SK-N-SH (cell line): ENCODE measurements at regions not wholly inside any gene's neighbourhood (a gene's known extent, or its start where the extent isn't known, plus 50 kb on each side); places are given as distances from the start of the nearest gene placed in this dataset.

Experiments
- CTCF ChIA-PET: fragments of 300-600, 350-600 bp; formaldehyde crosslinking; extraction: SDS; loops from one replicate; lab custom pipeline; 2021; lab: Yijun Ruan, JAX
- POLR2A ChIA-PET: fragments of 350-600 bp; sonication (Branson Sonifier 250); formaldehyde crosslinking; extraction: SDS; loops from one replicate; lab custom pipeline; 2020; ENCODE audit warnings: antibody characterized with exemption, inconsistent platforms; lab: Yijun Ruan, JAX
- DNase-seq: peaks from one replicate; pipeline ENCODE4 v3.0.0; 2012
- H2AFZ ChIP-seq: fragments of 200-600 bp; sonication (generic); 2 replicates; pipeline ENCODE4 v1.8.1; 2016; ENCODE audit warnings: antibody characterized with exemption, mild to moderate bottlenecking, low read depth
- H3F3A ChIP-seq: fragments of 200-600 bp; sonication (generic); replicated peaks from 2 replicates; pipeline ENCODE3; 2016; ENCODE audit warnings: antibody characterized with exemption, mild to moderate bottlenecking; ENCODE audit not compliant: insufficient read depth
- H3K27ac ChIP-seq, 2 experiments: fragments of 200-500 bp in 1 of 2; fragments of 200-600 bp in 1 of 2; sonication (Bioruptor generic) in 1 of 2; sonication (generic), shearing (Covaris generic) in 1 of 2; 2 replicates each; pipeline versions ENCODE4 v1.5.1 to v1.6.1; 2014 to 2016; ENCODE audit warnings: low read depth in 2 of 2, inconsistent platforms in 1 of 2, low read length in 1 of 2, mild to moderate bottlenecking in 1 of 2, mixed read lengths in 1 of 2
- H3K27me3 ChIP-seq: fragments of 200-600 bp; sonication (generic), shearing (Covaris generic); 2 replicates; pipeline ENCODE4 v1.6.1; 2016; ENCODE audit warnings: mixed run types; ENCODE audit not compliant: insufficient read depth
- H3K36me3 ChIP-seq, 2 experiments: fragments of 200-500 bp in 1 of 2; fragments of 200-600 bp in 1 of 2; sonication (Bioruptor generic) in 1 of 2; sonication (generic) in 1 of 2; replicated peaks in 1 of 2; 2 replicates each; pipeline versions ENCODE3 to v1.5.1; 2014 to 2016; ENCODE audit warnings: low read length in 1 of 2, mild to moderate bottlenecking in 1 of 2; ENCODE audit not compliant: insufficient read depth in 2 of 2, control insufficient read depth in 1 of 2
- H3K4me1 ChIP-seq, 2 experiments: fragments of 200-500 bp in 1 of 2; fragments of 200-600 bp in 1 of 2; sonication (Bioruptor generic) in 1 of 2; sonication (generic), shearing (Covaris generic) in 1 of 2; 2 replicates each; pipeline versions ENCODE4 v1.5.1 to v1.6.1; 2014 to 2016; ENCODE audit warnings: low read depth in 1 of 2, low read length in 1 of 2, mixed run types in 1 of 2; ENCODE audit not compliant: insufficient read depth in 2 of 2, control insufficient read depth in 1 of 2
- H3K4me2 ChIP-seq: fragments of 200-600 bp; sonication (generic), shearing (Covaris generic); 2 replicates; pipeline ENCODE4 v1.6.1; 2017; ENCODE audit warnings: mixed run types
- H3K4me3 ChIP-seq, 2 experiments: fragments of 200-500 bp in 1 of 2; fragments of 200-600 bp in 1 of 2; sonication (Bioruptor generic) in 1 of 2; sonication (generic), shearing (Covaris generic) in 1 of 2; 2 replicates each; pipeline versions ENCODE4 v1.5.1 to v1.8.1; 2014 to 2016; ENCODE audit warnings: low read depth in 2 of 2, inconsistent platforms in 1 of 2, low read length in 1 of 2, mild to moderate bottlenecking in 1 of 2, mixed read lengths in 1 of 2, moderate library complexity in 1 of 2
- H3K79me2 ChIP-seq: fragments of 200-600 bp; sonication (generic); 2 replicates; pipeline ENCODE4 v1.8.1; 2017; ENCODE audit warnings: mild to moderate bottlenecking; ENCODE audit not compliant: insufficient read depth
- H3K9ac ChIP-seq: fragments of 200-600 bp; sonication (generic); 2 replicates; pipeline ENCODE4 v1.6.1; 2017; ENCODE audit warnings: mixed run types
- H3K9me2 ChIP-seq: fragments of 200-600 bp; sonication (generic); 2 replicates; pipeline ENCODE4 v1.6.1; 2017; ENCODE audit warnings: mixed run types
- H3K9me3 ChIP-seq: fragments of 200-600 bp; sonication (generic); 2 replicates; pipeline ENCODE4 v1.6.1; 2017; ENCODE audit warnings: mixed run types, mild to moderate bottlenecking, moderate library complexity
- H4K20me1 ChIP-seq: fragments of 200-600 bp; sonication (generic); 2 replicates; pipeline ENCODE4 v1.6.1; 2017; ENCODE audit warnings: mild to moderate bottlenecking, mixed run types; ENCODE audit not compliant: insufficient read depth
- CHD2 ChIP-seq: fragments of 150-350 bp; IDR thresholded peaks from 2 replicates; pipeline ENCODE4 v1.6.1; 2018; ENCODE audit warnings: low read length; ENCODE audit not compliant: partially characterized antibody
- EP300 ChIP-seq, 2 experiments: IDR thresholded peaks; 2 replicates each; pipeline versions ENCODE4 v1.4.0 to v1.6.1; 2012; ENCODE audit warnings: borderline replicate concordance in 1 of 2, low read depth in 1 of 2, low read length in 1 of 2
- FOSL2 ChIP-seq: IDR thresholded peaks from 2 replicates; pipeline ENCODE4 v1.4.0; 2012; ENCODE audit warnings: low read depth, mild to moderate bottlenecking, moderate library complexity, borderline replicate concordance
- GABPA ChIP-seq: IDR thresholded peaks from 2 replicates; pipeline ENCODE4 v1.4.0; 2012; ENCODE audit warnings: low read depth, mild to moderate bottlenecking
- IRF3 ChIP-seq: fragments of 150-350 bp; IDR thresholded peaks from 2 replicates; pipeline ENCODE4 v1.6.1; 2016; ENCODE audit warnings: mild to moderate bottlenecking, low read depth, low read length
- MAX ChIP-seq: IDR thresholded peaks from 2 replicates; pipeline ENCODE4 v1.4.0; 2012; ENCODE audit warnings: low read depth
- MEF2A ChIP-seq: IDR thresholded peaks from 2 replicates; pipeline ENCODE4 v1.4.0; 2012; ENCODE audit warnings: low read depth, borderline replicate concordance
- NRF1 ChIP-seq: IDR thresholded peaks from 2 replicates; pipeline ENCODE4 v1.6.1; 2012; ENCODE audit warnings: low read depth, mild to moderate bottlenecking, low read length
- POLR2AphosphoS5 ChIP-seq: IDR thresholded peaks from 2 replicates; pipeline ENCODE4 v1.6.1; 2012; ENCODE audit warnings: low read depth, low read length
- RCOR1 ChIP-seq: fragments of 150-350 bp; IDR thresholded peaks from 2 replicates; pipeline ENCODE4 v1.6.1; 2017; ENCODE audit warnings: antibody characterized with exemption, low read length
- RFX5 ChIP-seq: IDR thresholded peaks from 2 replicates; pipeline ENCODE4 v1.6.1; 2012; ENCODE audit warnings: mild to moderate bottlenecking, improper control_type of control experiment, low read length
- SIN3A ChIP-seq: IDR thresholded peaks from 2 replicates; pipeline ENCODE4 v1.6.1; 2012; ENCODE audit warnings: low read depth, mild to moderate bottlenecking, low read length, moderate library complexity, borderline replicate concordance
- SMC3 ChIP-seq: IDR thresholded peaks from 2 replicates; pipeline ENCODE4 v1.6.1; 2012; ENCODE audit warnings: low read depth, low read length, improper control_type of control experiment
- TEAD4 ChIP-seq: IDR thresholded peaks from 2 replicates; pipeline ENCODE4 v1.4.0; 2012; ENCODE audit warnings: mild to moderate bottlenecking, borderline replicate concordance; ENCODE audit not compliant: insufficient read depth
- USF2 ChIP-seq: fragments of 150-350 bp; IDR thresholded peaks from 2 replicates; pipeline ENCODE4 v1.6.1; 2017; ENCODE audit warnings: antibody characterized with exemption, low read length, low read depth, borderline replicate concordance
- YY1 ChIP-seq: IDR thresholded peaks from 2 replicates; pipeline ENCODE4 v1.4.0; 2012; ENCODE audit warnings: low read depth, mild to moderate bottlenecking
- ZBTB33 ChIP-seq: IDR thresholded peaks from 2 replicates; pipeline ENCODE4 v1.4.0; 2012; ENCODE audit warnings: low read depth, borderline replicate concordance
- WGBS: methylation state at CpG from one replicate; pipeline ENCODE4 v1.1.6; 2017; ENCODE audit warnings: low lambda C conversion rate; 5-methylcytosine and 5-hydroxymethylcytosine counted together
- TF ChIP-seq, protein P1 (sequence below): IDR thresholded peaks from 2 replicates; pipeline ENCODE4 v1.4.0; 2012; ENCODE audit warnings: low read depth, borderline replicate concordance

GRCh38 chr18:14961991-14962390 lies 214.0 kb downstream of the ANKRD30B start:
- H4K20me1 ChIP-seq, result no peaks in the 10 kb centered on the region
- ChIA-PET POLR2A (no interaction called here), CTCF (no interaction called here)
- no peaks in the 10 kb centered on the region for H3F3A ChIP-seq
- no peak for TF ChIP-seq FOSL2
- no peak for TF ChIP-seq EP300 (IDR thresholded peaks at IDR 0.05; ENCODE audit: borderline replicate concordance in 1 of 2, low read depth in 1 of 2, low read length in 1 of 2)
- no peak for TF ChIP-seq TEAD4
- no peak for TF ChIP-seq RFX5
- TF ChIP-seq USF2, result no peak
- TF ChIP-seq SIN3A, result no peak
- TF ChIP-seq POLR2AphosphoS5, result no peak
- no peak for TF ChIP-seq GABPA
- no peak for TF ChIP-seq MAX
- no peak for TF ChIP-seq RCOR1
- TF ChIP-seq ZBTB33, result no peak
- TF ChIP-seq SMC3, result no peak
- TF ChIP-seq YY1, result no peak
- TF ChIP-seq MEF2A, result no peak
- TF ChIP-seq, protein P1, sequence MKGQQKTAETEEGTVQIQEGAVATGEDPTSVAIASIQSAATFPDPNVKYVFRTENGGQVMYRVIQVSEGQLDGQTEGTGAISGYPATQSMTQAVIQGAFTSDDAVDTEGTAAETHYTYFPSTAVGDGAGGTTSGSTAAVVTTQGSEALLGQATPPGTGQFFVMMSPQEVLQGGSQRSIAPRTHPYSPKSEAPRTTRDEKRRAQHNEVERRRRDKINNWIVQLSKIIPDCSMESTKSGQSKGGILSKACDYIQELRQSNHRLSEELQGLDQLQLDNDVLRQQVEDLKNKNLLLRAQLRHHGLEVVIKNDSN, result no peak
- no peak for TF ChIP-seq IRF3
- TF ChIP-seq NRF1, result no peak
- TF ChIP-seq CHD2, result no peak
- no peak overlapping the region for H3K9ac ChIP-seq
- no peaks in the 10 kb centered on the region for H3K9me2 ChIP-seq
- H3K27ac ChIP-seq, result no peak overlapping the region
- no peaks in the 10 kb centered on the region for H3K36me3 ChIP-seq
- no peaks in the 10 kb centered on the region for H3K4me1 ChIP-seq
- no peaks in the 10 kb centered on the region for H3K79me2 ChIP-seq
- H3K27me3 ChIP-seq, result peaks cover 5% of the 10 kb centered on the region; the same call in 1 of the 2 replicates
- H2AFZ ChIP-seq, result no peak overlapping the region
- no peak overlapping the region for H3K4me3 ChIP-seq
- 12% methylated on average over 5 of the region's 5 CpGs for WGBS
- H3K9me3 ChIP-seq, result no peaks in the 10 kb centered on the region
- no peak overlapping the region for H3K4me2 ChIP-seq
- no peak for DNase-seq
